Breast epithelium (tissue), 4 donors: ENCODE measurements at regions not wholly inside any gene's neighbourhood (a gene's known extent, or its start where the extent isn't known, plus 50 kb on each side); places are given as distances from the start of the nearest gene placed in this dataset.
A peak's percentile ranks its signal among the peaks of the same experiment; 100 is the strongest.

Experiments
- DNase-seq, 2 donors: peaks; one replicate each; pipeline ENCODE4 v3.0.0-alpha.2; 2019; ENCODE audit warnings: low spot score in 2 of 2
- H3K27ac ChIP-seq, 2 donors: fragments of 200-600 bp; sonication (generic) in 1 of 2; one replicate each; pipeline ENCODE4 v1.5.1; 2016 to 2019; ENCODE audit warnings: mild to moderate bottlenecking in 1 of 2
- H3K27me3 ChIP-seq, 2 donors: fragments of 200-600 bp; sonication (generic) in 1 of 2; one replicate each; pipeline versions ENCODE4 v1.5.1 to v1.6.0; 2017 to 2019; ENCODE audit warnings: control low read depth in 1 of 2, mild to moderate bottlenecking in 1 of 2
- H3K36me3 ChIP-seq: fragments of 200-600 bp; one replicate; pipeline ENCODE4 v1.5.1; 2019
- H3K4me1 ChIP-seq, 2 donors: fragments of 200-600 bp; sonication (generic); one replicate each; pipeline ENCODE4 v1.5.1; 2016 to 2019; ENCODE audit warnings: control low read depth in 1 of 2
- H3K4me3 ChIP-seq, 3 donors: fragments of 200-600 bp; sonication (generic); 1 replicate in 2 of 3; 2 replicates in 1 of 3; pipeline ENCODE4 v1.5.1; 2016 to 2019; ENCODE audit warnings: mild to moderate bottlenecking in 3 of 3, moderate library complexity in 2 of 3
- H3K9me3 ChIP-seq, 2 donors: fragments of 200-600 bp; sonication (generic) in 1 of 2; one replicate each; pipeline ENCODE4 v1.5.1; 2016 to 2019; ENCODE audit warnings: control low read depth in 1 of 2
- POLR2A ChIP-seq: fragments of 450-650 bp; IDR thresholded peaks from one replicate; pipeline ENCODE4 v1.6.1; 2016; ENCODE audit warnings: antibody characterized with exemption, mild to moderate bottlenecking, moderate library complexity
- POLR2AphosphoS5 ChIP-seq, 3 donors: sonication (generic); formaldehyde crosslinking; IDR thresholded peaks; one replicate each; pipeline ENCODE4 v1.6.1; 2017; ENCODE audit warnings: antibody characterized with exemption in 3 of 3
- intact Hi-C: fragments of 100-400 bp; cut with DNase I; formaldehyde crosslinking; loops from one replicate; pipeline ENCODE4 v1.15.1; 2023; ENCODE audit warnings: low total_unique reads
- TF ChIP-seq, protein P1 (sequence below), 3 donors: fragments of 450-650 bp; IDR thresholded peaks; one replicate each; pipeline ENCODE4 v1.5.1; 2016 to 2017; ENCODE audit warnings: antibody characterized with exemption in 3 of 3, mild to moderate bottlenecking in 3 of 3, moderate library complexity in 3 of 3

DNA sequence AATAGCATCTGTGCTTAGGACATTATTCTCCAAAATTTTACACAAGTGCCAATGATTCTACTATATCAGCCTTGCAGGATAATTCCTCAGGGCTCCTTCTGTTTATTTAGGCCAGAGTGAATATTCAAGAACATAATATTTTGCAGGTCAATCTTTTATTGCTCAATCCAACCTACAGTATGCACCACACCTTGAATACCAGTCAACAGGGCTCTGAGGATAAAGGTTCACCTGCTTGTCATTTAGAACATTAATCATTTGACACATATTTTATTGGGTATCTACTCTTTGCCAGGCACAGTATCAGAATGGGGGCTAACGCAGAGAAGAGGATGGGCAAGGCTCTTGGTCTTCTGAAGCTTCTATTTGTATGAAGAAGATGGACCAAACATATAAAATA lies 66.2 kb upstream of the SHISA3 start:
- Histone ChIP-seq H3K36me3 (no peaks in the 10 kb centered on the region), H3K9me3 (no peaks in the 10 kb centered on the region), H3K27me3 (no peaks in the 10 kb centered on the region), H3K4me1 (no peaks in the 10 kb centered on the region), H3K4me3 (no peak overlapping the region), H3K27ac (no peak overlapping the region)
- TF ChIP-seq, protein P1, sequence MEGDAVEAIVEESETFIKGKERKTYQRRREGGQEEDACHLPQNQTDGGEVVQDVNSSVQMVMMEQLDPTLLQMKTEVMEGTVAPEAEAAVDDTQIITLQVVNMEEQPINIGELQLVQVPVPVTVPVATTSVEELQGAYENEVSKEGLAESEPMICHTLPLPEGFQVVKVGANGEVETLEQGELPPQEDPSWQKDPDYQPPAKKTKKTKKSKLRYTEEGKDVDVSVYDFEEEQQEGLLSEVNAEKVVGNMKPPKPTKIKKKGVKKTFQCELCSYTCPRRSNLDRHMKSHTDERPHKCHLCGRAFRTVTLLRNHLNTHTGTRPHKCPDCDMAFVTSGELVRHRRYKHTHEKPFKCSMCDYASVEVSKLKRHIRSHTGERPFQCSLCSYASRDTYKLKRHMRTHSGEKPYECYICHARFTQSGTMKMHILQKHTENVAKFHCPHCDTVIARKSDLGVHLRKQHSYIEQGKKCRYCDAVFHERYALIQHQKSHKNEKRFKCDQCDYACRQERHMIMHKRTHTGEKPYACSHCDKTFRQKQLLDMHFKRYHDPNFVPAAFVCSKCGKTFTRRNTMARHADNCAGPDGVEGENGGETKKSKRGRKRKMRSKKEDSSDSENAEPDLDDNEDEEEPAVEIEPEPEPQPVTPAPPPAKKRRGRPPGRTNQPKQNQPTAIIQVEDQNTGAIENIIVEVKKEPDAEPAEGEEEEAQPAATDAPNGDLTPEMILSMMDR (IDR thresholded peaks at IDR 0.05): no peak
- TF ChIP-seq POLR2A: no peak
- TF ChIP-seq POLR2AphosphoS5 (IDR thresholded peaks at IDR 0.05): no peak
- no peak for DNase-seq
- intact Hi-C loops: no loop called here

DNA sequence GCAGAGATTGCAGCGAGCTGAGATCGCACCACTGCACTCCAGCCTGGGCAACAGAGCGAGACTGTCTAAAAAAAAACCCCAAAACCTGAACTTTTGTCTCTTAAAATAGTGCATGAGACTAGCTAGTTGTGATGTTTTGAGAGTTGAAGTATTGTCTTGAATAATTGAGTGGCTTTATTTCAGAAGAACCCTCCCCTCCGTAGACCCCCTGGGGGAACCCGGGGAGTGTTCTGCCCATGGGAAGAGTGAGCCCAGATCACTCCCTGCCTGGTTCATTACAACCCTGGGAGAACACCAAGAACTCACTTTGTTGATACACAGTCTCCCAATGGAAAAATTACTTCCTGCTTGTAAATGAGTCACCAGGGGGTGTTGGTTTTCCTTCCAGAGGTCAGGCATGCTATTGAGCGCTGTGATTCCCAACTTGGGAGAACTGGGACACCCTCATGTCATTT lies 65.3 kb upstream of the SHISA3 start:
- Histone ChIP-seq H3K36me3 (no peaks in the 10 kb centered on the region), H3K27ac (no peak overlapping the region), H3K27me3 (no peaks in the 10 kb centered on the region), H3K4me1 (no peaks in the 10 kb centered on the region), H3K4me3 (no peak overlapping the region), H3K9me3 (no peaks in the 10 kb centered on the region)
- intact Hi-C loops: no loop called here
- no peak for DNase-seq
- TF ChIP-seq POLR2A (no peak), POLR2AphosphoS5 (IDR thresholded peaks at IDR 0.05) (no peak)
- TF ChIP-seq, protein P1 (IDR thresholded peaks at IDR 0.05): no peak

DNA sequence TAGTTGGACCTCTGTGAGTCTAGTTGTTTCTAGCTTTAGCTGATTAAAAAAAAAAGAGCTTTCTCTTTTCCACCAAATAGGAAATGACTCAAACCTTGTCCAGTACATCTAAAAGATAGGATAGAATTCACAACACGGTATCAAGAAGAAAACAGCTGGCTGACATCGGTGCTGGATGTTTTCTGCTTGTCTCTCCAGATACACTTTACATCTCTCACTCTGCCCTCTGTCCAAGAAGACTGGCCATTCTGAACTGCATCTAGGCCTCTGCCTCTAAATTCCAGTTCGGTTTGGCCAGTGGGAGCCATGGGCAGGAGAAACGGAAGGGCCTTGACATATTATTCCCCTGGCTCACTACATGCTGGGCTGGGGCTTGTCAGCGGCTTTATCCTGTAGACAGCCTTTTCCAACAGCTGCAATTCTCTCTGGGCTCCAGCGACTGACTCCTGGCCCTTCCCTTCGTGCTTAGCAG lies 57.3 kb upstream of the SHISA3 start:
- no peak for TF ChIP-seq POLR2AphosphoS5 (IDR thresholded peaks at IDR 0.05)
- TF ChIP-seq POLR2A: no peak
- TF ChIP-seq, protein P1 (IDR thresholded peaks at IDR 0.05): no peak
- no peak for DNase-seq
- Histone ChIP-seq H3K27ac (peak overlapping the region in 1 of 2 donors; percentile 20), H3K9me3 (no peaks in the 10 kb centered on the region), H3K27me3 (peaks cover 0 to 3% of the 10 kb centered on the region in 2 donors), H3K4me1 (no peaks in the 10 kb centered on the region), H3K4me3 (no peak overlapping the region), H3K36me3 (no peaks in the 10 kb centered on the region)
- intact Hi-C loops: no loop called here

DNA sequence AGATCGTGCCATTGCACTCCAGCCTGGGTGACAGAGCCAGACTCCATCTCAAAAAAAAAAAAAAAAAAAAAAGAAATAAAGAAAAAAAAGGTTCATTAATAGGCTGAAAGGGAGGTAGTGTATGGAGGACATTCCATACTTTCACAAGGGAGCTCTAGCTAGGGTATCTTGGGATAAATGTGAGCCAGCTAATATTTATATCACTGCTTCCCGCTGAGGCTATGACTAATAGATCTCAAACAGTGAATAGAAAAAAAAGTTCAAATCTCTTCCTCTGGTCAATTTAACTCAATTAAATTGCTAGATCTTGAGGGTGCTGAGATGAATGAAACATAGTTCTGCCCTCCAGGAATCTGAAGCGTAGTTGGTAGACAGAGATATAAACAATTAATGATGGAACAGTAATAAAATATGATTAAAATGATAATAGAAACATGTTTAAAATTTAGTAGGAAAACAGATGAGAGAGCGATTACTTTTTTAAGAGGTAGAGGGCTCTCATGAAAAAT lies 55.7 kb upstream of the SHISA3 start:
- TF ChIP-seq, protein P1 (IDR thresholded peaks at IDR 0.05): no peak
- no peak for TF ChIP-seq POLR2AphosphoS5 (IDR thresholded peaks at IDR 0.05)
- TF ChIP-seq POLR2A: no peak
- H3K27ac ChIP-seq: no peak overlapping the region
- H3K27me3 ChIP-seq: peaks cover 0 to 3% of the 10 kb centered on the region in 2 donors
- H3K4me1 ChIP-seq: no peaks in the 10 kb centered on the region
- intact Hi-C loops: no loop called here
- no peaks in the 10 kb centered on the region for H3K9me3 ChIP-seq
- no peaks in the 10 kb centered on the region for H3K36me3 ChIP-seq
- no peak overlapping the region for H3K4me3 ChIP-seq
- DNase-seq: no peak

DNA sequence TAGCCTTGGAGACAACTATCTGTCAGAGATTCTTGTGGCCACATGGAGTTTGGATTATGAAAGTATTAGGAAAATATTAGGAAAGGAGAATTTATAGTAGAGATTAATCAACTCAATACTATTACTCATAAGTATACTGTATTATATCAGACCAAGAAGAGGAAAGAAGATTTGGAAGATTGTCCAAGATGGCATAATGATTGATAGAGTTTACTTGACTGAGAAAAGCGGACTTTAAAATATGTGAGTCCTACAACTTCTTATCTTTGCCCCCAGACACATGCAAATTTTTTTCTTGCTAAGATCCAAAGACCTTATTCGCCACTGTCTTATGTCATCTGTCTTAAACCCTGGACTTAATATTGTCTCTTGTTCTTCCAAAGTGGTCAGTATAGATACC lies 54.8 kb upstream of the SHISA3 start:
- Histone ChIP-seq H3K27ac (no peak overlapping the region), H3K27me3 (peaks cover 0 to 3% of the 10 kb centered on the region in 2 donors), H3K4me3 (no peak overlapping the region), H3K36me3 (no peaks in the 10 kb centered on the region), H3K9me3 (no peaks in the 10 kb centered on the region), H3K4me1 (no peaks in the 10 kb centered on the region)
- DNase-seq: no peak
- intact Hi-C loops: no loop called here
- TF ChIP-seq, protein P1 (IDR thresholded peaks at IDR 0.05): no peak
- TF ChIP-seq POLR2AphosphoS5 (IDR thresholded peaks at IDR 0.05) (no peak), POLR2A (no peak)
